ENCODE measurements at regions not wholly inside any gene's neighbourhood (a gene's known extent, or its start where the extent isn't known, plus 50 kb on each side); places are given as distances from the start of the nearest gene placed in this dataset.

- DNase-seq = no peak
These were observed 391.1 kb upstream of the REG3G start for GRCh38 chr2:78634425-78634824.

- no peak for DNase-seq
These were observed 380.6 kb upstream of the REG3G start for GRCh38 chr2:78644854-78645253.

- DNase-seq = no peak
These were observed 378.8 kb upstream of the REG3G start for GRCh38 chr2:78646533-78647364.

- DNase-seq = no peak
These were observed 376.9 kb upstream of the REG3G start for GRCh38 chr2:78648558-78648957.

GRCh38 chr2:78654941-78655340 lies 370.6 kb upstream of the REG3G start:
- DNase-seq = peak; percentile 77

GRCh38 chr2:78676921-78677696 lies 348.4 kb upstream of the REG3G start:
- DNase-seq = peak; percentile 5

GRCh38 chr2:78677774-78678173 lies 347.7 kb upstream of the REG3G start:
- no peak for DNase-seq

- DNase-seq = no peak
These were observed 344.1 kb upstream of the REG3G start for GRCh38 chr2:78681386-78681785.

GRCh38 chr2:78682781-78683180 lies 342.7 kb upstream of the REG3G start:
- DNase-seq = no peak

- DNase-seq = no peak
These were observed 338.8 kb upstream of the REG3G start for GRCh38 chr2:78686625-78687153.

GRCh38 chr2:78699696-78700095 lies 325.8 kb upstream of the REG3G start:
- peak; percentile 74 for DNase-seq

GRCh38 chr2:78701546-78701945 lies 324.0 kb upstream of the REG3G start:
- no peak for DNase-seq

GRCh38 chr2:78707776-78708386 lies 317.6 kb upstream of the REG3G start:
- peak; percentile 64 for DNase-seq

- no peak for DNase-seq
These were observed 314.7 kb upstream of the REG3G start for GRCh38 chr2:78710632-78711375.

GRCh38 chr2:78715293-78715692 lies 310.2 kb upstream of the REG3G start:
- no peak for DNase-seq

- no peak for DNase-seq
These were observed 307.5 kb upstream of the REG3G start for GRCh38 chr2:78718024-78718423.

GRCh38 chr2:78718473-78718872 lies 307.0 kb upstream of the REG3G start:
- no peak for DNase-seq

GRCh38 chr2:78721355-78722033 lies 304.0 kb upstream of the REG3G start:
- no peak for DNase-seq

GRCh38 chr2:78734221-78734620 lies 291.3 kb upstream of the REG3G start:
- peak; percentile 98 for DNase-seq

- no peak for DNase-seq
These were observed 286.2 kb upstream of the REG3G start for GRCh38 chr2:78739282-78739681.

GRCh38 chr2:78749638-78750037 lies 275.9 kb upstream of the REG3G start:
- no peak for DNase-seq

GRCh38 chr2:78750219-78750618 lies 275.3 kb upstream of the REG3G start:
- DNase-seq = no peak
